HL-60 (cell line): ENCODE measurements at regions not wholly inside any gene's neighbourhood (a gene's known extent, or its start where the extent isn't known, plus 50 kb on each side); places are given as distances from the start of the nearest gene placed in this dataset.

ENCODE experiments used
- DNase-seq, 2 experiments: peaks; one replicate each; pipeline ENCODE4 v3.0.0-alpha.2; 2010 to 2020; ENCODE audit warnings: low read depth in 1 of 2, low spot score in 1 of 2
- H3K27ac ChIP-seq: fragments of 250-450 bp; sonication (Bioruptor Pico); replicated peaks from 2 replicates; pipeline ENCODE4 v1.5.1; 2020; ENCODE audit warnings: mild to moderate bottlenecking, moderate library complexity
- H3K27me3 ChIP-seq: fragments of 250-450 bp; sonication (Bioruptor Pico); 2 replicates; pipeline ENCODE4 v1.5.1; 2021; ENCODE audit warnings: mild to moderate bottlenecking, moderate library complexity; ENCODE audit not compliant: insufficient read depth, poor library complexity, severe bottlenecking
- H3K4me3 ChIP-seq: replicated peaks from 2 replicates; pipeline ENCODE4 v1.5.1; 2011; ENCODE audit warnings: mild to moderate bottlenecking, control low read depth, low read length; ENCODE audit not compliant: insufficient read depth
- GABPA ChIP-seq: IDR thresholded peaks from 2 replicates; pipeline ENCODE4 v1.6.1; 2012; ENCODE audit warnings: low read depth
- POLR2AphosphoS5 ChIP-seq: IDR thresholded peaks from 2 replicates; pipeline ENCODE4 v1.6.1; 2012; ENCODE audit warnings: low read depth
- SPI1 ChIP-seq: IDR thresholded peaks from 2 replicates; pipeline ENCODE4 v1.6.1; 2012; ENCODE audit warnings: low read depth, mild to moderate bottlenecking, borderline replicate concordance
- TF ChIP-seq, protein P1 (sequence below): IDR thresholded peaks from one replicate; pipeline ENCODE4 v1.5.1; 2011; ENCODE audit warnings: low read length, control low read depth, inconsistent platforms; ENCODE audit not compliant: insufficient read depth
- TF ChIP-seq, protein P2 (sequence below): IDR thresholded peaks from 2 replicates; pipeline ENCODE4 v1.6.1; 2012; ENCODE audit warnings: low read depth; ENCODE audit not compliant: insufficient replicate concordance

DNA sequence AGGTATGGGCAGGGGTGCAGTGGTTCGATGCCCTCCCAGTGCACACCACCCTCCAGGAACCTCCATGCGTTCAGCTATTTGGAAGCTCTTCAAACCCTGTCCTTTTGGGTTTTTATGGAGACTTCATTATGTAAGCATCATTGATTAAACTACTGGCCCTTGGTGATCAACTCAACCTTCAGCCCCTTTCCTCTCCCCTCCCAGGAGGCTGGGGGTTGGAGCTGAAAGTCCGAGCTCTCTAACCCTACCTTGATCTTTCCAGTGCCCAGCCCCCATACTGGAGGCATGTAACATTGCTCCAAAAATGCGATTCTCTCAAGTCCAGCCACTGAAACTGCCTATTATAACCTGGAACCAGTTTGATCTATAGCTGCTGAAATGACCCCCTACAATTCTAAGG, 188.1 kb downstream of the IPO8 start:
- H3K27me3 ChIP-seq: peaks cover 2% of the 10 kb centered on the region
- TF ChIP-seq POLR2AphosphoS5: no peak
- TF ChIP-seq, protein P1, sequence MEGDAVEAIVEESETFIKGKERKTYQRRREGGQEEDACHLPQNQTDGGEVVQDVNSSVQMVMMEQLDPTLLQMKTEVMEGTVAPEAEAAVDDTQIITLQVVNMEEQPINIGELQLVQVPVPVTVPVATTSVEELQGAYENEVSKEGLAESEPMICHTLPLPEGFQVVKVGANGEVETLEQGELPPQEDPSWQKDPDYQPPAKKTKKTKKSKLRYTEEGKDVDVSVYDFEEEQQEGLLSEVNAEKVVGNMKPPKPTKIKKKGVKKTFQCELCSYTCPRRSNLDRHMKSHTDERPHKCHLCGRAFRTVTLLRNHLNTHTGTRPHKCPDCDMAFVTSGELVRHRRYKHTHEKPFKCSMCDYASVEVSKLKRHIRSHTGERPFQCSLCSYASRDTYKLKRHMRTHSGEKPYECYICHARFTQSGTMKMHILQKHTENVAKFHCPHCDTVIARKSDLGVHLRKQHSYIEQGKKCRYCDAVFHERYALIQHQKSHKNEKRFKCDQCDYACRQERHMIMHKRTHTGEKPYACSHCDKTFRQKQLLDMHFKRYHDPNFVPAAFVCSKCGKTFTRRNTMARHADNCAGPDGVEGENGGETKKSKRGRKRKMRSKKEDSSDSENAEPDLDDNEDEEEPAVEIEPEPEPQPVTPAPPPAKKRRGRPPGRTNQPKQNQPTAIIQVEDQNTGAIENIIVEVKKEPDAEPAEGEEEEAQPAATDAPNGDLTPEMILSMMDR: no peak
- no peak for TF ChIP-seq SPI1
- DNase-seq: no peak

DNA sequence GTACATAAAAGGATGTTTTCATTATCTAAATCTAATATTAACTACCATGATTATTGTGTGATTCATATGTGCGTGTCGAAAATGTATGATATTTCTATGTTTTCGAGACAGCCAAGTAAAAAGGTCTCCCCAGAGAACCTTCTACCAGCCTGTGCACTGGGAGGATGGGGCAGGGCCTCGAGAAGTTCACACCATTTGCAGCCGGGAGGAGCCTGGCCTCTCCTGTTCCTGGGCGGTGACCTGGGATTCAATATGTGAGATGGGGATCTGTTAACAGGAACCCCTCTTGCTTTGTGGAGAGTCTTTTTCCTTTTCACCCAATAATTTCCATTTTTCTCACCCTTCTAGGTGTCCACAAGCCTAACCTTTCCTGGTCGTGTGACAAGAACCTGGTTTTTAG, 189.3 kb downstream of the IPO8 start:
- Histone ChIP-seq H3K27me3 (peaks cover 2% of the 10 kb centered on the region), H3K4me3 (no peak overlapping the region), H3K27ac (no peak overlapping the region)
- no peak for TF ChIP-seq GABPA
- TF ChIP-seq, protein P2, sequence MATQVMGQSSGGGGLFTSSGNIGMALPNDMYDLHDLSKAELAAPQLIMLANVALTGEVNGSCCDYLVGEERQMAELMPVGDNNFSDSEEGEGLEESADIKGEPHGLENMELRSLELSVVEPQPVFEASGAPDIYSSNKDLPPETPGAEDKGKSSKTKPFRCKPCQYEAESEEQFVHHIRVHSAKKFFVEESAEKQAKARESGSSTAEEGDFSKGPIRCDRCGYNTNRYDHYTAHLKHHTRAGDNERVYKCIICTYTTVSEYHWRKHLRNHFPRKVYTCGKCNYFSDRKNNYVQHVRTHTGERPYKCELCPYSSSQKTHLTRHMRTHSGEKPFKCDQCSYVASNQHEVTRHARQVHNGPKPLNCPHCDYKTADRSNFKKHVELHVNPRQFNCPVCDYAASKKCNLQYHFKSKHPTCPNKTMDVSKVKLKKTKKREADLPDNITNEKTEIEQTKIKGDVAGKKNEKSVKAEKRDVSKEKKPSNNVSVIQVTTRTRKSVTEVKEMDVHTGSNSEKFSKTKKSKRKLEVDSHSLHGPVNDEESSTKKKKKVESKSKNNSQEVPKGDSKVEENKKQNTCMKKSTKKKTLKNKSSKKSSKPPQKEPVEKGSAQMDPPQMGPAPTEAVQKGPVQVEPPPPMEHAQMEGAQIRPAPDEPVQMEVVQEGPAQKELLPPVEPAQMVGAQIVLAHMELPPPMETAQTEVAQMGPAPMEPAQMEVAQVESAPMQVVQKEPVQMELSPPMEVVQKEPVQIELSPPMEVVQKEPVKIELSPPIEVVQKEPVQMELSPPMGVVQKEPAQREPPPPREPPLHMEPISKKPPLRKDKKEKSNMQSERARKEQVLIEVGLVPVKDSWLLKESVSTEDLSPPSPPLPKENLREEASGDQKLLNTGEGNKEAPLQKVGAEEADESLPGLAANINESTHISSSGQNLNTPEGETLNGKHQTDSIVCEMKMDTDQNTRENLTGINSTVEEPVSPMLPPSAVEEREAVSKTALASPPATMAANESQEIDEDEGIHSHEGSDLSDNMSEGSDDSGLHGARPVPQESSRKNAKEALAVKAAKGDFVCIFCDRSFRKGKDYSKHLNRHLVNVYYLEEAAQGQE: no peak
- no peak for TF ChIP-seq SPI1
- TF ChIP-seq POLR2AphosphoS5: no peak
- TF ChIP-seq, protein P1: no peak
- no peak for DNase-seq

More for the DNA sequence above, 188.1 kb downstream of the IPO8 start:
- Histone ChIP-seq H3K27ac (no peak overlapping the region), H3K4me3 (no peak overlapping the region)

DNA sequence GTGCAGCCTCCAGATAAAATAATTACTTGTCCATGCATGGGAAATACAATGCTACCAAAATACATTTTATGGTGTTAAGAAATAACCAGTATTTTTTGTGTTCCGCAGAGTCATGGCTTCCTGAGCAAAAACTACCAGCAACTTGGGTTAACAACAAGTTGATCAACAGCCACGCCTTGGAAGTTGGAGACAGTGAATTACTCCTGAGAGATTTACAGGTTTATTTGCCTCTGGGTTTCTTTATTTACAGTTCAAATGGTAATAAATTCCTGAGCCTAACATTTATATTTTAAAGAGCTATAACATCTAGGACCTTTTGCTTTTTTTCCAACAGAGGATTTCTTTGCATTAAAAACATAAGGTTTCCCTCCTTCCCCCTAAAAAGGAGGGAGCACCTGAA, 194.0 kb downstream of the IPO8 start:
- H3K27ac ChIP-seq: no peak overlapping the region
- TF ChIP-seq, protein P2: no peak
- no peak overlapping the region for H3K4me3 ChIP-seq
- no peak for DNase-seq
- H3K27me3 ChIP-seq: peaks cover 2% of the 10 kb centered on the region

DNA sequence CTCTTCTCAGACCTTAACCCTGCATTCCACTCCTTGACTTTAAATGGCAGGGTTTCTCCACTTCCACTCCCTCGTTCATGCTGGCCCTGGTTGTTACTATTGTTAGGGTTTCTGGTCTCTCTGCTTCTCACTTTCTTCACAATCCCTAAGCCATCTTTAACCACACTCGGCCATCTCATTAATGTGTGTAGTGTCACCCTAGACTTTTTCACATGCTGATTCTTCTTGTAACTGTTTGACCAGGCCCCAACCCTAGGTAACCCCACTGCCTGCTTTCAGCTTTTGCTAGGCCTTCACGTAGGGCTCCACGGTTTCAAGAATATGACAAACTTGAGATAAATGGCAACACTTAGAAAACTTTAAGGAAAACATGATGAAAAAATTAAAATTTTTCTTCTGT, 195.1 kb downstream of the IPO8 start:
- DNase-seq: no peak
- Histone ChIP-seq H3K4me3 (no peak overlapping the region), H3K27me3 (no peaks in the 10 kb centered on the region), H3K27ac (no peak overlapping the region)
- TF ChIP-seq, protein P2: no peak
- no peak for TF ChIP-seq GABPA
- TF ChIP-seq POLR2AphosphoS5: no peak
- TF ChIP-seq, protein P1: no peak
- no peak for TF ChIP-seq SPI1
